Trophoblast cell (in vitro differentiated cells and primary cell): ENCODE measurements at regions not wholly inside any gene's neighbourhood (a gene's known extent, or its start where the extent isn't known, plus 50 kb on each side); places are given as distances from the start of the nearest gene placed in this dataset.

ENCODE experiments used
- DNase-seq, 2 donors: peaks; one replicate each; pipeline ENCODE4 v3.0.0-alpha.2; 2016
- H2AFZ ChIP-seq: 2 replicates; pipeline ENCODE4 v1.6.1; 2013; ENCODE audit warnings: low read length, moderate library complexity, mild to moderate bottlenecking; ENCODE audit not compliant: insufficient read depth, poor library complexity
- H2AK5ac ChIP-seq: 2 replicates; pipeline ENCODE4 v1.6.1; 2013; ENCODE audit warnings: mild to moderate bottlenecking, low read length
- H2BK120ac ChIP-seq: 2 replicates; pipeline ENCODE4 v1.6.1; 2013; ENCODE audit warnings: low read length, mild to moderate bottlenecking, moderate library complexity; ENCODE audit not compliant: insufficient read depth, poor library complexity
- H2BK12ac ChIP-seq: 2 replicates; pipeline ENCODE4 v1.6.1; 2013; ENCODE audit warnings: mild to moderate bottlenecking, low read length, moderate library complexity
- H2BK5ac ChIP-seq: 2 replicates; pipeline ENCODE4 v1.6.1; 2013; ENCODE audit warnings: low read length, low read depth, moderate library complexity, mild to moderate bottlenecking; ENCODE audit not compliant: poor library complexity
- H3K14ac ChIP-seq: 2 replicates; pipeline ENCODE4 v1.6.1; 2013; ENCODE audit warnings: mild to moderate bottlenecking, low read length
- H3K18ac ChIP-seq: 2 replicates; pipeline ENCODE4 v1.6.1; 2013; ENCODE audit warnings: mild to moderate bottlenecking, low read length
- H3K23ac ChIP-seq: 2 replicates; pipeline ENCODE4 v1.6.1; 2013; ENCODE audit warnings: low read length
- H3K27ac ChIP-seq: 2 replicates; pipeline ENCODE4 v1.5.1; 2013; ENCODE audit warnings: low read depth, mild to moderate bottlenecking, inconsistent platforms, low read length, moderate library complexity
- H3K27me3 ChIP-seq: 2 replicates; pipeline ENCODE4 v1.6.1; 2013; ENCODE audit warnings: inconsistent platforms, mild to moderate bottlenecking, low read length, moderate library complexity; ENCODE audit not compliant: insufficient read depth
- H3K36me3 ChIP-seq, 2 experiments: 1 replicate in 1 of 2; 2 replicates in 1 of 2; pipeline ENCODE4 v1.6.1; 2013; ENCODE audit warnings: low read length in 2 of 2, mild to moderate bottlenecking in 2 of 2, moderate library complexity in 1 of 2; ENCODE audit not compliant: insufficient read depth in 2 of 2, control insufficient read depth in 1 of 2
- H3K4ac ChIP-seq: 2 replicates; pipeline ENCODE4 v1.6.1; 2013; ENCODE audit warnings: low read depth, mild to moderate bottlenecking, low read length, moderate library complexity
- H3K4me1 ChIP-seq, 2 experiments: 1 replicate in 1 of 2; 2 replicates in 1 of 2; pipeline ENCODE4 v1.6.1; 2013; ENCODE audit warnings: low read length in 2 of 2, mild to moderate bottlenecking in 2 of 2, moderate library complexity in 1 of 2; ENCODE audit not compliant: insufficient read depth in 2 of 2, control insufficient read depth in 1 of 2
- H3K4me2 ChIP-seq: 2 replicates; pipeline ENCODE4 v1.6.1; 2013; ENCODE audit warnings: inconsistent platforms, mild to moderate bottlenecking, low read length, moderate library complexity
- H3K4me3 ChIP-seq: 2 replicates; pipeline ENCODE4 v1.5.1; 2013; ENCODE audit warnings: mild to moderate bottlenecking, low read depth, low read length, inconsistent platforms
- H3K79me1 ChIP-seq: one replicate; pipeline ENCODE4 v1.6.1; 2013; ENCODE audit warnings: low read length
- H3K79me2 ChIP-seq: 2 replicates; pipeline ENCODE4 v1.6.1; 2013; ENCODE audit warnings: low read length, mild to moderate bottlenecking; ENCODE audit not compliant: control insufficient read depth, insufficient read depth, poor library complexity
- H3K9ac ChIP-seq: 2 replicates; pipeline ENCODE4 v1.6.1; 2013; ENCODE audit warnings: mild to moderate bottlenecking, low read length
- H3K9me3 ChIP-seq: 2 replicates; pipeline ENCODE4 v1.6.1; 2013; ENCODE audit warnings: low read depth, mild to moderate bottlenecking, control low read depth, inconsistent platforms, low read length; ENCODE audit not compliant: insufficient read depth
- H4K12ac ChIP-seq: 2 replicates; pipeline ENCODE4 v1.6.1; 2013; ENCODE audit warnings: low read depth, mild to moderate bottlenecking, low read length, moderate library complexity
- H4K8ac ChIP-seq: 2 replicates; pipeline ENCODE4 v1.6.1; 2013; ENCODE audit warnings: low read depth, mild to moderate bottlenecking, low read length, moderate library complexity
- H4K91ac ChIP-seq: one replicate; pipeline ENCODE4 v1.6.1; 2013; ENCODE audit warnings: low read depth, mild to moderate bottlenecking, low read length, moderate library complexity
- WGBS: extraction: QIAGEN DNeasy Blood & Tissue Kit; methylation state at CpG from one replicate; pipeline ENCODE4 v1.1.7; 2013; ENCODE audit warnings: missing lambda C conversion rate; ENCODE audit not compliant: insufficient read length, insufficient coverage; ENCODE audit errors: extremely low coverage; 5-methylcytosine and 5-hydroxymethylcytosine counted together

DNA sequence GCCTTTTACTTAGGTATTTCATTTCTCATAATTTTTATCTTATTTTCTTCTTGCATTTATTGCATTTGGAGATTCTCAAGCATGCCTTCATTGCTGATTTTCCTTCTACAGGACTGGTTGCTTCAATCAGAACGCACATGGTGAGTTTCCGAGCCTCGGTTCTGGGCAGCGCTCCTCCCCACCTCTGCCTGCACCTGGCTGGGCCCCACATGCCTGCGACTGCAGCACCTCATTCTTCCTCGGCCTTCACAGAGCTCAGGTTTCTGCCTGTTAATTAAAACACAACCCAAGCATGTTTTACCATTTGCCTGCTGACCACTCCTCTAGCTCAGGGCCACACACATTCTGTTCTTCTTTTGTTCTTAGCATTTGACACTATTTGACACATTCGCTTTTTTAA, 398.8 kb downstream of the GALR1 start:
- H3K14ac ChIP-seq, result no peak overlapping the region
- no peaks in the 10 kb centered on the region for H3K79me1 ChIP-seq
- H4K8ac ChIP-seq, result no peak overlapping the region
- no peaks in the 10 kb centered on the region for H3K27me3 ChIP-seq
- H2AFZ ChIP-seq, result no peak overlapping the region
- WGBS, result no CpG with 5 or more reads among the region's 7 CpGs
- no peaks in the 10 kb centered on the region for H3K36me3 ChIP-seq
- no peak overlapping the region for H2BK5ac ChIP-seq
- H4K12ac ChIP-seq, result no peak overlapping the region
- no peak overlapping the region for H3K18ac ChIP-seq
- H3K27ac ChIP-seq, result no peak overlapping the region
- H3K4ac ChIP-seq, result no peak overlapping the region
- no peak overlapping the region for H4K91ac ChIP-seq
- no peak for DNase-seq
- no peaks in the 10 kb centered on the region for H3K79me2 ChIP-seq
- no peak overlapping the region for H3K4me3 ChIP-seq
- H3K9ac ChIP-seq, result no peak overlapping the region
- H3K4me1 ChIP-seq, result no peaks in the 10 kb centered on the region
- no peak overlapping the region for H2BK120ac ChIP-seq
- no peak overlapping the region for H3K23ac ChIP-seq
- H3K4me2 ChIP-seq, result no peak overlapping the region
- no peaks in the 10 kb centered on the region for H3K9me3 ChIP-seq
- no peak overlapping the region for H2AK5ac ChIP-seq
- no peak overlapping the region for H2BK12ac ChIP-seq

DNA sequence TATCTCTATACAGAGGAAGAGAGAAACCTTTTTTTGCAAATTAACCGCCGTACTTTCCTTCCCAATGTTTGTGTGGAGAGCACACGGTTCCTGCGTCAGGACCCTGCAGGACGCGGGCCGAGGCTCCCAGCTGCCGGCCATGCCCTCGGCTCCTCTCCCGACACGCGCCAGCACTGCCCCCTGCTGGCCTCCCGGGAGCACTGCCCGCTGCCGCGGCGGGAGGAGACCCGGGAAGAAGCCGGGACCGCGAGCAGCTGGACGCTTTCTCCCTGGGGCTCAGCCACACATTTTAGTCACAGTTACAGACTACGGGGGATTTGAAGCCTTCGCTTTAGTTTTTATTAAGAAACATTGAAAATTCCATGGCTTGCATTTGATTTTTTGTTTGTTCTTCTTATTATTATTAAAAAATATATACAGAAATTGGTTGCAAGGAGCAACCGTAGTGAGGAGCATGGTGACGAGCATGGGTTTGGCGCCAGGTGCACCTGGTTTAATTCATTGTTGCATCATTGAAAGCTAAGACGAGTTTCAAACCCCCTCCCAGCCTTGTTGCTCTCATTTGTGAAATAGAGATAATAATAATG, 401.2 kb downstream of the GALR1 start:
- Histone ChIP-seq H2BK12ac (no peak overlapping the region), H2AK5ac (no peak overlapping the region), H3K27ac (no peak overlapping the region), H3K23ac (no peak overlapping the region), H2BK120ac (no peak overlapping the region), H3K14ac (no peak overlapping the region), H3K4me1 (no peaks in the 10 kb centered on the region), H4K91ac (no peak overlapping the region), H3K79me2 (no peaks in the 10 kb centered on the region), H2AFZ (no peak overlapping the region), H3K27me3 (no peaks in the 10 kb centered on the region), H3K4ac (no peak overlapping the region), H3K4me3 (no peak overlapping the region), H2BK5ac (no peak overlapping the region), H3K79me1 (no peaks in the 10 kb centered on the region), H3K4me2 (no peak overlapping the region), H3K9ac (no peak overlapping the region), H3K18ac (no peak overlapping the region), H3K36me3 (no peaks in the 10 kb centered on the region), H4K8ac (no peak overlapping the region), H3K9me3 (no peaks in the 10 kb centered on the region), H4K12ac (no peak overlapping the region)
- peak in 1 of 2 donors; percentile 59 for DNase-seq
- no CpG with 5 or more reads among the region's 28 CpGs for WGBS

DNA sequence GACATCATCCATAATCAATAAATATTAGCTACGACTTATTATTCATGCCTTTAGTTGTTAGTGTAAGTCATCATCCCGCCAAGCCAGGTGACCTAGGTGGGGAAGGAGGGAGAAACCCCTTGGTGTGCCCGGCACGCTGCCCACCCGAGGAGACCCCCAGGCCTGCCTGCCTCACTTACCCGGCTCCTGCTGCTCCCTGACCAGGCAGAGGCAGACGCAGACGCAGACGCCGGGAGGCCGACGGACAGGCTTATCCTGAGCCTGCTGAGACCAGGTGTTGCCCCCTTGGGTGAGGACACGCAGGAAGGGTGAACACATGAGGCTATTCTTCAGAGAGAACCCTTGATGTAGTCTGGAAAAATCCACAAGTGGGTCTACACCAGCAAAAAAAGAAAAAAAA, 401.8 kb downstream of the GALR1 start:
- H3K18ac ChIP-seq, result no peak overlapping the region
- DNase-seq, result no peak
- H3K9me3 ChIP-seq, result no peaks in the 10 kb centered on the region
- no peaks in the 10 kb centered on the region for H3K4me1 ChIP-seq
- H3K36me3 ChIP-seq, result no peaks in the 10 kb centered on the region
- H3K23ac ChIP-seq, result no peak overlapping the region
- no CpG with 5 or more reads among the region's 13 CpGs for WGBS
- H3K14ac ChIP-seq, result no peak overlapping the region
- H2BK120ac ChIP-seq, result no peak overlapping the region
- no peak overlapping the region for H4K12ac ChIP-seq
- H3K27ac ChIP-seq, result no peak overlapping the region
- H3K9ac ChIP-seq, result no peak overlapping the region
- H4K91ac ChIP-seq, result no peak overlapping the region
- H3K27me3 ChIP-seq, result no peaks in the 10 kb centered on the region
- H2AFZ ChIP-seq, result no peak overlapping the region
- H2AK5ac ChIP-seq, result no peak overlapping the region
- no peak overlapping the region for H2BK12ac ChIP-seq
- no peak overlapping the region for H4K8ac ChIP-seq
- H3K4ac ChIP-seq, result no peak overlapping the region
- no peaks in the 10 kb centered on the region for H3K79me2 ChIP-seq
- no peak overlapping the region for H3K4me2 ChIP-seq
- H2BK5ac ChIP-seq, result no peak overlapping the region
- no peak overlapping the region for H3K4me3 ChIP-seq
- H3K79me1 ChIP-seq, result no peaks in the 10 kb centered on the region

DNA sequence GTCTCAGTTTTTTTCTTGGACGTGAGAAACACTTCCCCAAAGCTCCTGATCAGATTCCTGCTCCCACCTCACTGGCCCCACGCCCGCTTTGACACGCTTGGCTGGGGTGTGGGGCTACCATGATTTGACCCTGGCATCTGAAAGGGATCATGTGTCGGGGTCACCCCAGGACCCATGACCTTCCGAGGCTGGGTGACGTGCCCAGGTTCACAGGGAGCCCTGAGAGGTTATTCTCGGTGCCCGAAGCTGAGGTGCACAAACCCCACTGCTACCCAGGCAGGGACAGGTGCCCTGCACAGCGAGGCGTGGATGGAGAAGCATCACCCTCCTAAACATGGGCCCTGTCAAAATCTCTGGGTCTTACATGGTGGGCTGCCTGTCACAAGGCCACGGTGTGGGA, 404.1 kb downstream of the GALR1 start:
- Histone ChIP-seq H3K14ac (no peak overlapping the region), H3K4me3 (no peak overlapping the region)

More for the DNA sequence above, 404.1 kb downstream of the GALR1 start:
- no peaks in the 10 kb centered on the region for H3K4me1 ChIP-seq
- no peak overlapping the region for H4K8ac ChIP-seq
- H3K18ac ChIP-seq, result no peak overlapping the region
- no peak overlapping the region for H4K12ac ChIP-seq
- no peaks in the 10 kb centered on the region for H3K9me3 ChIP-seq
- WGBS, result no CpG with 5 or more reads among the region's 12 CpGs
- no peaks in the 10 kb centered on the region for H3K79me1 ChIP-seq
- H2BK120ac ChIP-seq, result no peak overlapping the region
- H3K36me3 ChIP-seq, result no peaks in the 10 kb centered on the region
- H2BK12ac ChIP-seq, result no peak overlapping the region
- no peaks in the 10 kb centered on the region for H3K27me3 ChIP-seq
- no peak overlapping the region for H2BK5ac ChIP-seq
- no peak overlapping the region for H2AFZ ChIP-seq
- no peak overlapping the region for H2AK5ac ChIP-seq
- H3K27ac ChIP-seq, result no peak overlapping the region
- H3K4me2 ChIP-seq, result no peak overlapping the region
- no peak overlapping the region for H3K9ac ChIP-seq
- no peaks in the 10 kb centered on the region for H3K79me2 ChIP-seq
- no peak overlapping the region for H4K91ac ChIP-seq
- no peak overlapping the region for H3K4ac ChIP-seq
- DNase-seq, result no peak
- no peak overlapping the region for H3K23ac ChIP-seq
